NCI-H2227 treated with DMSO at 0.1 percent for 48 hours (cell line): ENCODE measurements at regions not wholly inside any gene's neighbourhood (a gene's known extent, or its start where the extent isn't known, plus 50 kb on each side); places are given as distances from the start of the nearest gene placed in this dataset.
"Not testable (repeated sequence)": the region's sequence is repeated elsewhere in the genome, so short reads cannot be mapped to it uniquely, and the experiment has no call there.

Experiments
- DNase-seq: peaks from one replicate; lab custom pipeline; 2025; lab: John Stamatoyannopoulos, UW

- no peak for DNase-seq
These were observed 958.8 kb downstream of the IGSF11 start for GRCh38 chr3:118075873-118076272.

GRCh38 chr3:118077332-118077731, 957.3 kb downstream of the IGSF11 start:
- no peak for DNase-seq

- no peak for DNase-seq
These were observed 953.8 kb downstream of the IGSF11 start for GRCh38 chr3:118080889-118081288.

GRCh38 chr3:118088696-118089095, 946.0 kb downstream of the IGSF11 start:
- DNase-seq, result no peak

GRCh38 chr3:118089563-118089962, 945.1 kb downstream of the IGSF11 start:
- DNase-seq, result no peak

DNA sequence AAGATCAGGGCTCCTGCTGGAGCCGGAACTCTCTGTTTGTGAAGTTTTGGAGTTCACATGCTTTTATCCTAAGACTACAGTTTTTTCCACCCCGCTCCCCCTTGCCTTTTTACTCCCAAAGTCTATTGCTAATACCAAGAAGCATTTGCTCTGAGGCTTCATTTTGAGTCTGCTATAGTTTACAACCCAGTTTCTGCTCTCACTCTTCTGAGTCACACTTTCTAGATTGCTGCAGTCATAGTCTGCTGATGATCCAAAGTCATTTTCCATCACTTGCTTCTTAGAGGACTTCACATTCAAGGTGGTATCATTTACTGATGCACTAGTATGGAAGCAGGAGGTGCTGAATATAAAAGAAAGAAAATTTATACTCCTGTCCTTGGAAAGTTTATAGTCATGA, 937.4 kb downstream of the IGSF11 start:
- no peak for DNase-seq

GRCh38 chr3:118097660-118098059, 937.0 kb downstream of the IGSF11 start:
- no peak for DNase-seq

DNA sequence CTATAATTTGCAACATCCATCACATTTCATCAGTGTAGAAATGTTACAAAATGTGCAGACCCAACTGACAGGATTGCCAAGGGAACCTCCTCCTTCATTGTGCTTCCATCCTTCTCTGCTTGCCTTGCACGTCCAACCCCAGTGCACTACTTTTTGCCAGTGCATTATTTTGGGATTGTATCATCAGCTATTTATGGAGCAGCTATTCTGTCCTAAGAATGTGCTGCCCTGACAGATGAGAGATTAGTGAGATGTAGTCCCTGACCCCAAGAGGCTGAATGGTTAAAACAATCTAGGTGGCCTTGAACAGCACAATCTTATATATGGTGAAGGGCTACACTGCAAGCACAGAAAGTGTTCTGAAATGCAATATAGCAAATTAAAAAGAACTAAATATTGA, 935.8 kb downstream of the IGSF11 start:
- no peak for DNase-seq

DNA sequence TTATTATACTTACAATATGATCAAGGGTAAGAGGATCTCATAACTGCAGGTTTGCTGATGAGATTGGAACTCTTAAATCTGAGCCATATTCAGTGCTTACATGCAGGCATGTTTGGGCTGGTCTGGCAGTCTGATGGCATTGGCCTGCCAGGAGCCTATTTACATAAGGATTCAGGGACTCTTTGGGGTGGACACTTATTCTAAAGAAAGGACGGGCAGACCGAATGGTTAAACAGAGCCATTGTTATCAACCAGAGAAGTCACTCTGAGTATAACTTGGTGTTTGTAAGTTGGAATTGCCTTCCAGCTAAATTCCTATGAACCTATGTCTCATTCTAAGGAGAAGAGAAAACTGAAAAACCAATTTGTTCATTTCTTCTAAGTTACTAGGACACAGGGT, 932.8 kb downstream of the IGSF11 start:
- no peak for DNase-seq

DNA sequence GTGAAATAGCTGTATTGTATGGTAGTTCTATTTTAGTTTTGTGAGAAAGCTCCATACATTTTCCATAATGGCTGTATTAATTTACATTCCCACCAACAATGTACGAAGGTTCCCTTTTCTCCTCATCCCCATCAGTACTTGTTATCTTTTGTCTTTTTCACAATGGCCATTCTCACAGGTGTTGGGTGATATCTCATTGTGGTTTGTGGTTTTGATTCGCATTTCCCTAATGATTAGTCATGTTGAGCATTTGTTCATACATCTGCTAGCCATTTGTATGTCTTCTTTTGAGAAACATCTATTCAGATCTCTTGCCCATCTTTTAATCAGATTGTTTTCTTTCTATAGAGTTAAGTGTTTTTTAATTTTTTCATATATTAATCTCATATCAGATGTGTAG, 931.9 kb downstream of the IGSF11 start:
- no peak for DNase-seq

- no peak for DNase-seq
These were observed 926.4 kb downstream of the IGSF11 start for GRCh38 chr3:118108201-118108600.

DNA sequence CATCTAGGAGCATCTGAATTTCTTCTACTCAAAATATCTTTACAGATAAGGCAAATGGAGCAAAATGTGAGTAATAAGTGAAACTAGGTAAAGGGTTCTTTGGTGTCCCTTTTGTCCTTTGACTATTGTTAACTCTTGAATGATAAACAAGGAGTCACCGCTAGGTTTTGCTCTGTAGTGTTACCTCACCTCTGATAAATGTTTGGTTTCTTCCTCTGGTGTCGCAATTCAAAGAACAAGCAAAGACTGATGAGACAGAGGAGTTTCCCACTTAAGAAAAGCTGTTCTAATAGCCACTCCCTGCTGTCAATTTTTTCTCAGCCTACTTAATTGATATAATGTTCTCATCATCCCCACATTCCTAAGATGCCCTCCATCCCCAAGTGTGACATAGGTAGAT, 925.9 kb downstream of the IGSF11 start:
- DNase-seq, result no peak

DNA sequence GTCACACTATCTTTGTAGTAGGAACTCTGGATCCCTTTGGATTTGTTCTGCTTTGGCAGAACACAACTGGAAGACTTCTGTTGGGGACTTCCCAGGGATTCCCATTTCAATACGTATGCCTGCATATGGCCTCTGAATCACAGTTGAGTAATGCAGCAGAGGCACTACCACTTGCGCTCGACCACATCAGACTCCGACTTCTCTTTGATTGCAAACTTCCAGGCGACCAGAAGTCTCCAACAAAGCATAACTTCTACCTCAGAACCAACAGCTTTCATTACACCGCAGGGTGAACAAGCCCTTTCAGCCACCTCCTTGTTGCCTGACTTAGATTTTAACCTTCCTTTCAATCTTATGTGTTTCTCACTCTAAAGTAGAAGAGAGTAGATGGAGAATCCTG, 924.4 kb downstream of the IGSF11 start:
- no peak for DNase-seq

- DNase-seq, result no peak
These were observed 917.7 kb downstream of the IGSF11 start for GRCh38 chr3:118116991-118117390.

DNA sequence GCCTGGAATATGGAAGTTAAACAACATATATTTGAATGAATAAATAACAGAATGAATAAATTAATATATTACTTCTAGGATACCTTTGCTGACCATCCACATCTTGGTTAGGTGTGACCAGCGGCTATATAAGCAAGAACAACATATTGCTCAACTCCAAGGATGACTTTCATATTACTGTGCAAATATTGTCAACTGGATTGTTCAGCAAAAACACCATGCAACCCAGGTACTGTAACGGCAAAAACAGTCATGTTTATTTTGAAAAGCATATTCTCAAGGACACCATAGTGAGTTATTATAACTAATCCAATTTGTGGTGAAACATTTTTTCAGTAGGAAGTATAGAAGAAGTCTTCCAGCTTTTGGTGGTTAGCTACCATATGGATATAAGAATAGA, 907.9 kb downstream of the IGSF11 start:
- no peak for DNase-seq

- no peak for DNase-seq
These were observed 906.7 kb downstream of the IGSF11 start for GRCh38 chr3:118127992-118128391.

DNA sequence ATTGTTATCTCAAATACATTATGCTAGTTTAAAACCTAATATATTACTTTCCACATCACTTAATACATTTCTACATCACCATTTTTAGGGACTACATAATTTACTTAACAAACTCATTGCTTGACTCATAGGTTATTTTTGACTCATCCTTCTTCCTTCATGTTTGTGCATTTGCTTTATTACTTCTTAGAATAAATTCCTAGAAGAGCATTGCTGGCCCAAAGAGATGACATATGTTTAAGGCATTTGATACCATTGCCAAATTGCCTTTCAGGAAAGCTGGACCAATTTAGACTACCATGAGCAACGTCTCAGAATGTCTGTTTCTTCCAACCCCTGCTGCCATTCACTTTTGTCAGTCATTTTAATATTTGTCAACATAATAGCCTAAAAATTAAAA, 905.8 kb downstream of the IGSF11 start:
- DNase-seq, result no peak

DNA sequence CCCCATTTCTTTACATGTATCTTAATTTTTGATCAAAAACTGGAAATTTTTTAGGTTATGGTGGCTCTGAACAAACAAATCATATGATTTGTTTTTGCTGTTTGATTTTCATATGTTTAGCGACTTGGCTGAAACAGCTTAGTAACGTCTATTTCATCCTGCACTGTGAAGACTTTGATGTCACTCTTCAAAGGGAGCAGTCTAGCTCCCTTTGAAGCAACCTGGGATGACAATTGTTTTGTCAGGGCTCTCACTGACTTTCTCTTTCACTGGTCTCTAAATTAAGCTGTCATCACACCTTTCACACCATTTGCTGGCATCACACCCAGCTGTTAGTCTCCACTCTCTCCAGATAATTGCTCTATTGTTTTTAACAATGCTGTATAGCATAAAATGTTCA, 896.9 kb downstream of the IGSF11 start:
- DNase-seq, result no peak

DNA sequence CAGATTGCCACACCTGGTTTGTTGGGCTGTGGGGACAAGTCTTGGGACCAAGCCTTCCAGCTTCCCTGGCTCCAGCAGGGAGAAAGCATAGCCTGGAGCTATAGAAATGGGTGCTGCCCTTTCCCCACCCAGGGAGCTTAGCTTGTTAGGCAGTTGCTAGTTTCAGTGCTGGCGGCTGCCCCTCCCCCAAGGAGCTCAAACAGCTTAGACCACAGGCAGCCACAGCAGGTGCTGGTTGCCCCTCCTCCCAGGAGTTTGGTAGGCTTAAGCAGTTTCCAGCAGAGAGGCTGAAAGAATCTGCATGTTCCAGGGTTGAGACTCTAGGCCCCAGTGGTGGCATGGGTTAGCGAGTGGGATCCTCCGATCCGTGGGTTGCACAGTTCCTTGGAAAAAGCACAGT, 889.7 kb downstream of the IGSF11 start:
- DNase-seq, result no peak

DNA sequence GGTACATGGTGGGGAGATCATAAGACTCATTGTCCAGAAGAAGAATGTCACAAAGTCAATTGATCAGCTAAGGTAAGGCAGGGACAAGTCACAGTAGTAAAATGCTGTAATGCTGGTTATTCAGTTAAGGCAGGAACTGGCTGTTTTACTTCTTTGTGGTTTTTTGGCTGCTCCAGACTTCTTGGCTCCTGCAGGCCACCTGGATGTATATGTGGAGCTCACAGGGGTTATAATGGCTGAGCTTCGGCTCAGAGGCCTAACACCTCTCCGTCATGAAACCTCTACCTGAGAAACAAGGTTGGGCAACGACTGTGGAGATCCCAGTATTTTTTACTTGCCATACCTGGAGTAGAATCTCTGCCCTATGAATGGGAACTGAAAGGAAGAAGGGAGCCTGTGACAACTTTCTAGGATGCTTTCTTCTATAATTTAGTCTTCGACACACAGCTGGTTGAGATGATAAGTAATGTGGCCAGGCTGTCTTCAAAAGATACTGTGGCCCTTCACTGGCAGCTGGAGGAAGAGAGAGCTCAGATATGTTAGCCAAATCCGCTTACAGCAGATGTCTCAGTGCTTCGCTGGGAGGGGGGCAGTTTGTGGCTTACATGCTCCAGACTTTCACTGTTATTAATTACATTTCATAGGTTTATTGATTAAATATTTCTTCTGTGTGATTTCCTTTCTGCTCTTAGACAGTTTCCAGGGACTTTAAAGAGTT, 887.8 kb downstream of the IGSF11 start:
- no peak for DNase-seq

- DNase-seq, result no peak
These were observed 883.5 kb downstream of the IGSF11 start for GRCh38 chr3:118151164-118151563.

DNA sequence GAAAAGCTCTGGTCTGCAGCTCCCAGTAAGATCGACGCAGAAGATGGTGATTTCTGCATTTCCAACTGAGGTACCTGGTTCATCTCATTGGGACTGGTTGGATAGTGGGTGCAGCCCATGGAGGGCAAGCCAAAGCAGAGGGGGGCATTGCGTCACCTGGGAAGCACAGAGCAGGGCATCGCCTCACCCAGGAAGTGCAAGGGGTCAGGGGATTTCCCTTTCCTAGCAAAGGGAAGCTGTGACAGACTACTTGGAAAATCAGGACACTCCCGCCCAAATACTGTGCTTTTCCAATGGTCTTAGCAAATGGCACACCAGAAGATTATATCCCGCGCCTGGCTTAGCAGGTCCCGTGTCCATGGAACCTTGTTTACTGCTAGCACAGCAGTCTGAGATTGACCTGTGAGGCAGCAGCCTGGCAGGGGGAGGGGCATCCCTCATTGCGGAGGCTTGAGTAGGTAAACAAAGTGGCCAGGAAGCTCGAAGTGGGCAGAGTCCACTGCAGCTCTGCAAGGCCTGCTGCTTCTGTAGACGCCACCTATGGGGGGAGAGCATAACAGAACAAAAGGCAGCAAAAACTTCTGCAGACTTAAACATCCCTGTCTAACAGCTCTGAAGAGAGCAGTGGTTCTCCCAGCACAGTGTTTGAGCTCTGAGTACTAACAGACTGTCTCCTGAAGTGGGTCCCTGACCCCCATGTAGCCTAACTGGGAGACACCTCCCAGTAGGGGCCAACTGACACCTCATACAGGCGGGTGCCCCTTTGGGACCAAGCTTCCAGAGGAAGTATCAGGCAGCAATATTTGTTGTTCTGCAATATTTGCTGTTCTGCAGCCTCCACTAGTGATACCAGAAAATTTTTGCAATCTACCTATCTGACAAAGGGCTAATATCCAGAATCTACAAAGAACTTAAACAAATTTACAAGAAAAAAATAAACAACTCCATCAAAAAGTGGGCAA, 871.7 kb downstream of the IGSF11 start:
- DNase-seq, result not testable (repeated sequence)

GRCh38 chr3:118165413-118165812, 869.2 kb downstream of the IGSF11 start:
- no peak for DNase-seq
